ENCODE measurements at regions not wholly inside any gene's neighbourhood (a gene's known extent, or its start where the extent isn't known, plus 50 kb on each side); places are given as distances from the start of the nearest gene placed in this dataset.

GRCh38 chr15:93139436-93139835 is 50.4 kb upstream of the RGMA start:
- no peaks in the 10 kb centered on the region for H3K9me3 ChIP-seq (replicated peaks; ENCODE audit: control insufficient read depth, insufficient read depth, low read depth, low read length)
- WGBS (ENCODE audit: insufficient coverage, low coverage, missing lambda C conversion rate): 0% methylated on average over 8 of the region's 8 CpGs
- FAIRE-seq: no peak
- H3K4me2 ChIP-seq (ENCODE audit: insufficient read depth, low read length): no peak overlapping the region
- no peaks in the 10 kb centered on the region for H3K4me1 ChIP-seq (replicated peaks in 1 of 2; ENCODE audit: control insufficient read depth in 2 of 2, insufficient read depth in 2 of 2, low read length in 2 of 2)
- H3K27ac ChIP-seq (ENCODE audit: extremely low read depth, low read depth, low read length): no peak overlapping the region
- H2AFZ ChIP-seq (ENCODE audit: low read depth, low read length): no peak overlapping the region
- intact Hi-C loops (cut with micrococcal nuclease): no loop called here
- ATAC-seq: no peak
- BruUV-seq (replicated peaks): no TSS peak
- TF ChIP-seq HIVEP1 (CRISPR knock-in tag; IDR thresholded peaks at IDR 0.05) (no peak), ZNF583 (CRISPR knock-in tag; IDR thresholded peaks at IDR 0.05) (no peak), MYC (IDR thresholded peaks at IDR 0.05; ENCODE audit: low read depth, low read length) (no peak), MYC (CRISPR knock-in tag; IDR thresholded peaks at IDR 0.05; ENCODE audit: borderline replicate concordance, low read depth) (no peak), PHF8 (IDR thresholded peaks at IDR 0.05; ENCODE audit: borderline replicate concordance, low read length) (no peak)
- no peaks in the 10 kb centered on the region for H3K36me3 ChIP-seq (ENCODE audit: control insufficient read depth, insufficient read depth, low read length)
- no peak for DNase-seq (ENCODE audit: extremely low read depth in 1 of 4, low spot score in 3 of 4)
- ChIA-PET CTCF (ENCODE audit: low intra/inter-chr PET ratio) (no interaction called here), POLR2A (no interaction called here)
- peaks cover 2 to 27% of the 10 kb centered on the region in 2 experiments; a peak in 4 of 5 replicates for H3K27me3 ChIP-seq (ENCODE audit: control insufficient read depth in 2 of 2, insufficient read depth in 2 of 2, low read length in 2 of 2)
- no peak overlapping the region for H3K9ac ChIP-seq (ENCODE audit: insufficient read depth in 1 of 2, low read depth in 2 of 2, low read length in 2 of 2)
- in situ Hi-C loops (cut with MboI): no loop called here
- H3K79me2 ChIP-seq (ENCODE audit: control insufficient read depth, insufficient read depth, low read length): no peaks in the 10 kb centered on the region
- H4K20me1 ChIP-seq (replicated peaks; ENCODE audit: control insufficient read depth, insufficient read depth, low read length): no peaks in the 10 kb centered on the region
- H3K4me3 ChIP-seq: no peak overlapping the region
- H3K9me1 ChIP-seq (ENCODE audit: control insufficient read depth, insufficient read depth, low read length): no peaks in the 10 kb centered on the region

- no peak for FAIRE-seq
- Histone ChIP-seq H3K4me3 (no peak overlapping the region), H2AFZ (ENCODE audit: low read depth, low read length) (no peak overlapping the region), H3K9me3 (replicated peaks; ENCODE audit: control insufficient read depth, insufficient read depth, low read depth, low read length) (no peaks in the 10 kb centered on the region), H3K27me3 (ENCODE audit: control insufficient read depth in 2 of 2, insufficient read depth in 2 of 2, low read length in 2 of 2) (peaks cover 2 to 26% of the 10 kb centered on the region in 2 experiments; a peak in 4 of 5 replicates), H3K9me1 (ENCODE audit: control insufficient read depth, insufficient read depth, low read length) (no peaks in the 10 kb centered on the region), H3K9ac (ENCODE audit: insufficient read depth in 1 of 2, low read depth in 2 of 2, low read length in 2 of 2) (no peak overlapping the region), H3K4me2 (ENCODE audit: insufficient read depth, low read length) (no peak overlapping the region), H4K20me1 (replicated peaks; ENCODE audit: control insufficient read depth, insufficient read depth, low read length) (no peaks in the 10 kb centered on the region), H3K79me2 (ENCODE audit: control insufficient read depth, insufficient read depth, low read length) (no peaks in the 10 kb centered on the region), H3K36me3 (ENCODE audit: control insufficient read depth, insufficient read depth, low read length) (no peaks in the 10 kb centered on the region), H3K4me1 (replicated peaks in 1 of 2; ENCODE audit: control insufficient read depth in 2 of 2, insufficient read depth in 2 of 2, low read length in 2 of 2) (no peaks in the 10 kb centered on the region), H3K27ac (ENCODE audit: extremely low read depth, low read depth, low read length) (no peak overlapping the region)
- ATAC-seq: no peak
- 0% methylated on average over 3 of the region's 3 CpGs for WGBS (ENCODE audit: insufficient coverage, low coverage, missing lambda C conversion rate)
- ChIA-PET CTCF (ENCODE audit: low intra/inter-chr PET ratio) (no interaction called here), POLR2A (no interaction called here)
- intact Hi-C loops (cut with micrococcal nuclease): no loop called here
- in situ Hi-C loops (cut with MboI): no loop called here
- no peak for DNase-seq (ENCODE audit: extremely low read depth in 1 of 4, low spot score in 3 of 4)
- BruUV-seq (replicated peaks): no TSS peak
- TF ChIP-seq GTF2B (IDR thresholded peaks at IDR 0.05; ENCODE audit: extremely low read depth, insufficient read length): no peak
- TF ChIP-seq SIRT6 (IDR thresholded peaks at IDR 0.05; ENCODE audit: low read depth, low read length): no peak
- no peak for TF ChIP-seq ZBTB33 (CRISPR knock-in tag; IDR thresholded peaks at IDR 0.05)
- TF ChIP-seq RHOXF2B (CRISPR knock-in tag; conservative IDR thresholded peaks at IDR 0.05): no peak
- TF ChIP-seq CBFA2T3 (IDR thresholded peaks at IDR 0.05): no peak
- TF ChIP-seq IRF2 (CRISPR knock-in tag; IDR thresholded peaks at IDR 0.05): no peak
Measured at GRCh38 chr15:93138681-93139250, 49.8 kb upstream of the RGMA start.

Measured in K562 (cell line).